KOPT-K1 (cell line): ENCODE measurements at regions not wholly inside any gene's neighbourhood (a gene's known extent, or its start where the extent isn't known, plus 50 kb on each side); places are given as distances from the start of the nearest gene placed in this dataset.

ENCODE experiments used
- H3K27ac ChIP-seq: fragments of 200-600 bp; sonication (generic); 2 replicates; pipeline ENCODE4 v1.5.1; 2016; ENCODE audit warnings: antibody characterized with exemption, mild to moderate bottlenecking, low read depth, low read length; ENCODE audit not compliant: poor library complexity, severe bottlenecking
- H3K36me3 ChIP-seq: fragments of 200-600 bp; sonication (generic); 2 replicates; pipeline ENCODE4 v1.5.1; 2017; ENCODE audit warnings: antibody characterized with exemption, mild to moderate bottlenecking, low read length, moderate library complexity; ENCODE audit not compliant: insufficient read depth
- H3K9me3 ChIP-seq: fragments of 200-600 bp; sonication (generic); 2 replicates; pipeline ENCODE4 v1.5.1; 2017; ENCODE audit warnings: antibody characterized with exemption, low read length, mild to moderate bottlenecking; ENCODE audit not compliant: insufficient read depth, poor library complexity, severe bottlenecking

GRCh38 chr12:74817499-74817898 lies 279.9 kb downstream of the ATXN7L3B start:
- H3K27ac ChIP-seq = no peak overlapping the region
- no peaks in the 10 kb centered on the region for H3K36me3 ChIP-seq
- H3K9me3 ChIP-seq = peaks cover 5% of the 10 kb centered on the region

GRCh38 chr12:74818412-74818811 lies 280.8 kb downstream of the ATXN7L3B start:
- Histone ChIP-seq H3K9me3 (peaks cover 5% of the 10 kb centered on the region), H3K36me3 (no peaks in the 10 kb centered on the region), H3K27ac (no peak overlapping the region)

- Histone ChIP-seq H3K36me3 (no peaks in the 10 kb centered on the region), H3K27ac (no peak overlapping the region), H3K9me3 (peaks cover 5% of the 10 kb centered on the region)
Measured at GRCh38 chr12:74820324-74820723, 282.7 kb downstream of the ATXN7L3B start.

GRCh38 chr12:74836567-74836966 lies 298.9 kb downstream of the ATXN7L3B start:
- no peak overlapping the region for H3K27ac ChIP-seq
- no peaks in the 10 kb centered on the region for H3K36me3 ChIP-seq
- H3K9me3 ChIP-seq = peaks cover 10% of the 10 kb centered on the region

- H3K36me3 ChIP-seq = no peaks in the 10 kb centered on the region
- no peaks in the 10 kb centered on the region for H3K9me3 ChIP-seq
- no peak overlapping the region for H3K27ac ChIP-seq
Measured at GRCh38 chr12:74846116-74846515, 308.5 kb downstream of the ATXN7L3B start.

- Histone ChIP-seq H3K36me3 (no peaks in the 10 kb centered on the region), H3K27ac (no peak overlapping the region), H3K9me3 (no peaks in the 10 kb centered on the region)
Measured at GRCh38 chr12:74847169-74847568, 309.5 kb downstream of the ATXN7L3B start.

GRCh38 chr12:74848006-74848405 lies 310.4 kb downstream of the ATXN7L3B start:
- Histone ChIP-seq H3K9me3 (no peaks in the 10 kb centered on the region), H3K27ac (no peak overlapping the region), H3K36me3 (no peaks in the 10 kb centered on the region)

- Histone ChIP-seq H3K9me3 (no peaks in the 10 kb centered on the region), H3K27ac (no peak overlapping the region), H3K36me3 (no peaks in the 10 kb centered on the region)
Measured at GRCh38 chr12:74849801-74850200, 312.2 kb downstream of the ATXN7L3B start.

GRCh38 chr12:74871817-74872216 lies 334.2 kb downstream of the ATXN7L3B start:
- Histone ChIP-seq H3K27ac (no peak overlapping the region), H3K36me3 (no peaks in the 10 kb centered on the region), H3K9me3 (no peaks in the 10 kb centered on the region)

- H3K9me3 ChIP-seq = peaks cover 9% of the 10 kb centered on the region
- no peaks in the 10 kb centered on the region for H3K36me3 ChIP-seq
- H3K27ac ChIP-seq = no peak overlapping the region
Measured at GRCh38 chr12:74885775-74886174, 323.9 kb downstream of the KCNC2 start.

GRCh38 chr12:74889073-74889472 lies 320.6 kb downstream of the KCNC2 start:
- Histone ChIP-seq H3K9me3 (peaks cover 9% of the 10 kb centered on the region), H3K27ac (no peak overlapping the region), H3K36me3 (no peaks in the 10 kb centered on the region)

- Histone ChIP-seq H3K36me3 (no peaks in the 10 kb centered on the region), H3K27ac (no peak overlapping the region)
Measured at GRCh38 chr12:74889563-74890236, 319.9 kb downstream of the KCNC2 start.

GRCh38 chr12:74890237-74890599 lies 319.4 kb downstream of the KCNC2 start:
- Histone ChIP-seq H3K27ac (no peak overlapping the region), H3K9me3 (peaks cover 9% of the 10 kb centered on the region), H3K36me3 (no peaks in the 10 kb centered on the region)

More at GRCh38 chr12:74889563-74890236, 319.9 kb downstream of the KCNC2 start:
- H3K9me3 ChIP-seq = peaks cover 9% of the 10 kb centered on the region

GRCh38 chr12:74891083-74891668 lies 318.5 kb downstream of the KCNC2 start:
- no peaks in the 10 kb centered on the region for H3K36me3 ChIP-seq

GRCh38 chr12:74892057-74892633 lies 317.5 kb downstream of the KCNC2 start:
- Histone ChIP-seq H3K9me3 (peaks cover 9% of the 10 kb centered on the region), H3K27ac (no peak overlapping the region), H3K36me3 (no peaks in the 10 kb centered on the region)

More at GRCh38 chr12:74891083-74891668, 318.5 kb downstream of the KCNC2 start:
- Histone ChIP-seq H3K9me3 (peaks cover 9% of the 10 kb centered on the region), H3K27ac (no peak overlapping the region)

- no peak overlapping the region for H3K27ac ChIP-seq
- no peaks in the 10 kb centered on the region for H3K36me3 ChIP-seq
- H3K9me3 ChIP-seq = no peaks in the 10 kb centered on the region
Measured at GRCh38 chr12:74896186-74896585, 313.5 kb downstream of the KCNC2 start.
